ENCODE measurements at regions not wholly inside any gene's neighbourhood (a gene's known extent, or its start where the extent isn't known, plus 50 kb on each side); places are given as distances from the start of the nearest gene placed in this dataset.

- TF ChIP-seq, protein P1, sequence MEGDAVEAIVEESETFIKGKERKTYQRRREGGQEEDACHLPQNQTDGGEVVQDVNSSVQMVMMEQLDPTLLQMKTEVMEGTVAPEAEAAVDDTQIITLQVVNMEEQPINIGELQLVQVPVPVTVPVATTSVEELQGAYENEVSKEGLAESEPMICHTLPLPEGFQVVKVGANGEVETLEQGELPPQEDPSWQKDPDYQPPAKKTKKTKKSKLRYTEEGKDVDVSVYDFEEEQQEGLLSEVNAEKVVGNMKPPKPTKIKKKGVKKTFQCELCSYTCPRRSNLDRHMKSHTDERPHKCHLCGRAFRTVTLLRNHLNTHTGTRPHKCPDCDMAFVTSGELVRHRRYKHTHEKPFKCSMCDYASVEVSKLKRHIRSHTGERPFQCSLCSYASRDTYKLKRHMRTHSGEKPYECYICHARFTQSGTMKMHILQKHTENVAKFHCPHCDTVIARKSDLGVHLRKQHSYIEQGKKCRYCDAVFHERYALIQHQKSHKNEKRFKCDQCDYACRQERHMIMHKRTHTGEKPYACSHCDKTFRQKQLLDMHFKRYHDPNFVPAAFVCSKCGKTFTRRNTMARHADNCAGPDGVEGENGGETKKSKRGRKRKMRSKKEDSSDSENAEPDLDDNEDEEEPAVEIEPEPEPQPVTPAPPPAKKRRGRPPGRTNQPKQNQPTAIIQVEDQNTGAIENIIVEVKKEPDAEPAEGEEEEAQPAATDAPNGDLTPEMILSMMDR (IDR thresholded peaks at IDR 0.05; ENCODE audit: insufficient read depth, low read length, poor library complexity, severe bottlenecking): no peak
- no peak for TF ChIP-seq EZH2phosphoT487 (conservative IDR thresholded peaks at IDR 0.05; ENCODE audit: low read length)
These were observed 279.9 kb downstream of the ARL4A start for GRCh38 chr7:12967322-12967721.

Measured in SU-DHL-6 (cell line).